ENCODE measurements at regions not wholly inside any gene's neighbourhood (a gene's known extent, or its start where the extent isn't known, plus 50 kb on each side); places are given as distances from the start of the nearest gene placed in this dataset.
"Not testable (repeated sequence)": the region's sequence is repeated elsewhere in the genome, so short reads cannot be mapped to it uniquely, and the experiment has no call there.

GRCh38 chr6:18595774-18596530, 208.8 kb downstream of the RNF144B start:
- DNase-seq (ENCODE audit: low spot score), result peak; percentile 87

GRCh38 chr6:18596531-18596835, 209.3 kb downstream of the RNF144B start:
- no peak for DNase-seq (ENCODE audit: low spot score)

- no peak for DNase-seq (ENCODE audit: low spot score)
These were observed 211.6 kb downstream of the RNF144B start for GRCh38 chr6:18598551-18599264.

- no peak for DNase-seq (ENCODE audit: low spot score)
These were observed 213.1 kb downstream of the RNF144B start for GRCh38 chr6:18600255-18600654.

- no peak for DNase-seq (ENCODE audit: low spot score)
These were observed 214.4 kb downstream of the RNF144B start for GRCh38 chr6:18601516-18602020.

- DNase-seq (ENCODE audit: low spot score), result no peak
These were observed 215.8 kb downstream of the RNF144B start for GRCh38 chr6:18602931-18603330.

GRCh38 chr6:18603361-18603760, 216.2 kb downstream of the RNF144B start:
- DNase-seq (ENCODE audit: low spot score), result no peak

GRCh38 chr6:18605841-18606240, 218.7 kb downstream of the RNF144B start:
- no peak for DNase-seq (ENCODE audit: low spot score)

- DNase-seq (ENCODE audit: low spot score), result no peak
These were observed 222.6 kb downstream of the RNF144B start for GRCh38 chr6:18609715-18610114.

- DNase-seq (ENCODE audit: low spot score), result no peak
These were observed 226.3 kb downstream of the RNF144B start for GRCh38 chr6:18613319-18613925.

- DNase-seq (ENCODE audit: low spot score), result no peak
These were observed 242.4 kb downstream of the RNF144B start for GRCh38 chr6:18629571-18629970.

- DNase-seq (ENCODE audit: low spot score), result no peak
These were observed 245.7 kb downstream of the RNF144B start for GRCh38 chr6:18632670-18633410.

GRCh38 chr6:18634912-18635311, 247.8 kb downstream of the RNF144B start:
- DNase-seq (ENCODE audit: low spot score), result no peak

- no peak for DNase-seq (ENCODE audit: low spot score)
These were observed 253.0 kb downstream of the RNF144B start for GRCh38 chr6:18640134-18640533.

GRCh38 chr6:18640754-18641153, 253.6 kb downstream of the RNF144B start:
- DNase-seq (ENCODE audit: low spot score), result no peak

- DNase-seq (ENCODE audit: low spot score), result no peak
These were observed 267.7 kb downstream of the RNF144B start for GRCh38 chr6:18654821-18655220.

- DNase-seq (ENCODE audit: low spot score), result no peak
These were observed 269.4 kb downstream of the RNF144B start for GRCh38 chr6:18656506-18656905.

- not testable (repeated sequence) for DNase-seq (ENCODE audit: low spot score)
These were observed 272.8 kb downstream of the RNF144B start for GRCh38 chr6:18659994-18660393.

- no peak for DNase-seq (ENCODE audit: low spot score)
These were observed 275.9 kb downstream of the RNF144B start for GRCh38 chr6:18663011-18663410.

GRCh38 chr6:18664401-18664800, 277.3 kb downstream of the RNF144B start:
- no peak for DNase-seq (ENCODE audit: low spot score)

GRCh38 chr6:18667612-18668011, 280.5 kb downstream of the RNF144B start:
- no peak for DNase-seq (ENCODE audit: low spot score)

GRCh38 chr6:18668994-18669393, 281.8 kb downstream of the RNF144B start:
- no peak for DNase-seq (ENCODE audit: low spot score)
